ENCODE measurements at regions not wholly inside any gene's neighbourhood (a gene's known extent, or its start where the extent isn't known, plus 50 kb on each side); places are given as distances from the start of the nearest gene placed in this dataset.
A peak's percentile ranks its signal among the peaks of the same experiment; 100 is the strongest.

DNA sequence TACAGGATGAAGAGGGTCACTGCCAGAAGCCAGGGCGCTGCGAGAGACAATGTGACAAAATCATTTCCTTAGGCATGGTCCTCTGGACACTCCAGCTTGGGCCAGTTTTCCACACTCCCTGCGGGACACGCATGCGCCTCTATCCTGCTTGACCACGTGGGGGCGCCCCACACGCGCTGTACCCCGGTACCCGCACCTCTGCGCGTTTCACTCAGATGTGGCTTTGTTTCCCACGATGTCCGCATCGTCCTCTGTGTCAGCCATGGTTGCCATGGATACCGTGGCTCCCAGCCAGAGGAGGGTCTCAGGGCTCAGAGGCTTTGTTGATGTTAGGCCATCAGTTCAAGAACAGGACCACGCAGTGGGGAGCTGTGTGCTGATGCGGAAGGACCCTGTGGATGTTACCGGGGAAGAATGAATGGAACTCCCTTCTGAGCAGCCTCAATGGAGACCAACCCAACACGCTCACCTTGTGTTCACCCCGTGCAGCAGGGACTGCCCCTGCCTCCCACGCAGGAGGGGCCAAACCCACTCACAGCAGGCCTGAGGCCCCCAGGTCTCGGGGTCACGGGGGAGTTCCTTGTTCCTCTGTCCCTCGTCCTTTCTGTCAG, 65.8 kb upstream of the SLC22A11 start:
- peaks cover 37% of the 10 kb centered on the region for H3K27me3 ChIP-seq
- H3K4me1 ChIP-seq (ENCODE audit: insufficient read depth): no peaks in the 10 kb centered on the region
- peak; percentile 69 for DNase-seq (ENCODE audit: low spot score)
- H3K4me3 ChIP-seq: no peak overlapping the region
- WGBS (ENCODE audit: low lambda C conversion rate, missing lambda C conversion rate): 28% methylated on average over 25 of the region's 26 CpGs
- H3K9me2 ChIP-seq (replicated peaks; ENCODE audit: insufficient read depth): no peaks in the 10 kb centered on the region
- no peaks in the 10 kb centered on the region for H3K9me3 ChIP-seq (ENCODE audit: low read depth)
- H3K4me2 ChIP-seq: no peak overlapping the region
- no peak overlapping the region for H3K27ac ChIP-seq
- H3K79me2 ChIP-seq: no peaks in the 10 kb centered on the region
- TF ChIP-seq, protein P1, sequence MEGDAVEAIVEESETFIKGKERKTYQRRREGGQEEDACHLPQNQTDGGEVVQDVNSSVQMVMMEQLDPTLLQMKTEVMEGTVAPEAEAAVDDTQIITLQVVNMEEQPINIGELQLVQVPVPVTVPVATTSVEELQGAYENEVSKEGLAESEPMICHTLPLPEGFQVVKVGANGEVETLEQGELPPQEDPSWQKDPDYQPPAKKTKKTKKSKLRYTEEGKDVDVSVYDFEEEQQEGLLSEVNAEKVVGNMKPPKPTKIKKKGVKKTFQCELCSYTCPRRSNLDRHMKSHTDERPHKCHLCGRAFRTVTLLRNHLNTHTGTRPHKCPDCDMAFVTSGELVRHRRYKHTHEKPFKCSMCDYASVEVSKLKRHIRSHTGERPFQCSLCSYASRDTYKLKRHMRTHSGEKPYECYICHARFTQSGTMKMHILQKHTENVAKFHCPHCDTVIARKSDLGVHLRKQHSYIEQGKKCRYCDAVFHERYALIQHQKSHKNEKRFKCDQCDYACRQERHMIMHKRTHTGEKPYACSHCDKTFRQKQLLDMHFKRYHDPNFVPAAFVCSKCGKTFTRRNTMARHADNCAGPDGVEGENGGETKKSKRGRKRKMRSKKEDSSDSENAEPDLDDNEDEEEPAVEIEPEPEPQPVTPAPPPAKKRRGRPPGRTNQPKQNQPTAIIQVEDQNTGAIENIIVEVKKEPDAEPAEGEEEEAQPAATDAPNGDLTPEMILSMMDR (IDR thresholded peaks at IDR 0.05; ENCODE audit: poor library complexity): peak; percentile 63
- no peak for TF ChIP-seq EZH2phosphoT487 (IDR thresholded peaks at IDR 0.05; ENCODE audit: low read depth, severe bottlenecking, unreplicated experiment)
- no peak for TF ChIP-seq EZH2 (IDR thresholded peaks at IDR 0.05; ENCODE audit: borderline replicate concordance)
- no peak overlapping the region for H2AFZ ChIP-seq
- H4K20me1 ChIP-seq (ENCODE audit: insufficient read depth, poor library complexity, severe bottlenecking): no peaks in the 10 kb centered on the region
- H3K36me3 ChIP-seq (replicated peaks; ENCODE audit: insufficient read depth, low read depth): no peaks in the 10 kb centered on the region

DNA sequence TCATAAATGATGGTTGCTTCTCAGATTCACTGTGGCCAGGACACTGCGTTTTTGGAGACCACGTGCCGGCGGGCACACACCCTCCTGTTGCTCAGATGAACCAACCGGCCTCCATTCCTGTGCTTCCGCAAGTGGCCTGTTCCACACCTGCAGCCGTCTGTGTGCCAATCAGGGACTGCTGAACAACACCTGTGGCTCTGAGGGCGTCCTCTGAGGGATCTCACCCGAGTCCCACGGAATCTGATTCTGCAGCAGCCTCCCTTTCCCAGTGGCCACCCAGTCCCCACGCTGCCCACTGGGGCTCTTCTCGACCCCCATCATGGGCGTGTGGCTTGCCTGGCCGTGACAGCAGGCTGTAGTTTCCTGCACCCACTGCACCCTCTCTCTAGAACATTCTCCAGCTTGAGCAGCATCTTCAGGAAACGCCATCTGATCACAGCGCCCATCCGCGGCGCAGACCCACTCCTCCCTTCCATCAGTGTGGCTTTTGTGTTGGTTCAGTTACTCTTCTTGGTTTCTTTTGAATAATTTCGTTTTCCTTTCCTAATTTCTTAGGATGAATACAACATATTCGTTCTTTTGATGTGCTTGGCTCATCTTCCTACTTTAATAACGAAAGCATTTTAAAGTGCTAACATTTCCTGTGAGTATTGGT, 65.1 kb upstream of the SLC22A11 start:
- Histone ChIP-seq H3K27me3 (peaks cover 31% of the 10 kb centered on the region), H3K4me1 (ENCODE audit: insufficient read depth) (no peaks in the 10 kb centered on the region), H3K9me3 (ENCODE audit: low read depth) (no peaks in the 10 kb centered on the region), H3K79me2 (no peaks in the 10 kb centered on the region), H2AFZ (no peak overlapping the region), H3K27ac (no peak overlapping the region), H3K4me3 (no peak overlapping the region), H3K9me2 (replicated peaks; ENCODE audit: insufficient read depth) (no peaks in the 10 kb centered on the region), H4K20me1 (ENCODE audit: insufficient read depth, poor library complexity, severe bottlenecking) (no peaks in the 10 kb centered on the region), H3K4me2 (no peak overlapping the region), H3K36me3 (replicated peaks; ENCODE audit: insufficient read depth, low read depth) (no peaks in the 10 kb centered on the region)
- whole genome bisulfite sequencing (ENCODE audit: low lambda C conversion rate, missing lambda C conversion rate): 84% methylated on average over 22 of the region's 22 CpGs
- no peak for DNase-seq (ENCODE audit: low spot score)
- TF ChIP-seq EZH2 (IDR thresholded peaks at IDR 0.05; ENCODE audit: borderline replicate concordance) (no peak), EZH2phosphoT487 (IDR thresholded peaks at IDR 0.05; ENCODE audit: low read depth, severe bottlenecking, unreplicated experiment) (no peak)
- TF ChIP-seq, protein P1 (IDR thresholded peaks at IDR 0.05; ENCODE audit: poor library complexity): no peak

DNA sequence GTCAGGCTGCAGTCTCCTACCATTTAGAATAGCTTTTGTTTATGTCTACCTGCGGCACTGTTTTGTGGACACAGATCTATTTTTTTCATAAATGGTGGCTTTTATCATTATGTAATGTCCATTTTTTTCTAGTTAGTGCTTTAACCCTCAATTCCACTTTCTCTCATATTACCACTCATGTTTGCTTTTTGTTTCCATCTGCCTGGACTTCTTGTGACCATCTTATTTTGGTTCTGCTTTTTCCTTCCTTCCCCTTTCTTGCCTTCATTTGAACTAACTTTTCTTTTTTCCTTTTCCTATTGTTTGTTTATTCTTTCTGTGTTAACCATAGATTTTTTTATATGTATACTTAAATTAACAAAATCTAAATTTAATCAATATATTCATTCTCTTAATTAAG, 63.2 kb upstream of the SLC22A11 start:
- DNase-seq (ENCODE audit: low spot score): no peak
- no peak overlapping the region for H3K27ac ChIP-seq
- peaks cover 31% of the 10 kb centered on the region for H3K27me3 ChIP-seq
- H3K9me3 ChIP-seq (ENCODE audit: low read depth): no peaks in the 10 kb centered on the region
- no peak overlapping the region for H3K4me2 ChIP-seq
- no peaks in the 10 kb centered on the region for H3K4me1 ChIP-seq (ENCODE audit: insufficient read depth)
- H3K4me3 ChIP-seq: no peak overlapping the region
- H3K79me2 ChIP-seq: no peaks in the 10 kb centered on the region
- no peaks in the 10 kb centered on the region for H3K9me2 ChIP-seq (replicated peaks; ENCODE audit: insufficient read depth)
- H2AFZ ChIP-seq: no peak overlapping the region
- H3K36me3 ChIP-seq (replicated peaks; ENCODE audit: insufficient read depth, low read depth): no peaks in the 10 kb centered on the region
- 85% methylated on average over 1 of the region's 1 CpG for WGBS (ENCODE audit: low lambda C conversion rate, missing lambda C conversion rate)
- no peak for TF ChIP-seq EZH2phosphoT487 (IDR thresholded peaks at IDR 0.05; ENCODE audit: low read depth, severe bottlenecking, unreplicated experiment)
- TF ChIP-seq, protein P1 (IDR thresholded peaks at IDR 0.05; ENCODE audit: poor library complexity): no peak
- TF ChIP-seq EZH2 (IDR thresholded peaks at IDR 0.05; ENCODE audit: borderline replicate concordance): no peak
- H4K20me1 ChIP-seq (ENCODE audit: insufficient read depth, poor library complexity, severe bottlenecking): no peaks in the 10 kb centered on the region

Measured in hepatocyte (in vitro differentiated cells).